ENCODE measurements at regions not wholly inside any gene's neighbourhood (a gene's known extent, or its start where the extent isn't known, plus 50 kb on each side); places are given as distances from the start of the nearest gene placed in this dataset.

DNA sequence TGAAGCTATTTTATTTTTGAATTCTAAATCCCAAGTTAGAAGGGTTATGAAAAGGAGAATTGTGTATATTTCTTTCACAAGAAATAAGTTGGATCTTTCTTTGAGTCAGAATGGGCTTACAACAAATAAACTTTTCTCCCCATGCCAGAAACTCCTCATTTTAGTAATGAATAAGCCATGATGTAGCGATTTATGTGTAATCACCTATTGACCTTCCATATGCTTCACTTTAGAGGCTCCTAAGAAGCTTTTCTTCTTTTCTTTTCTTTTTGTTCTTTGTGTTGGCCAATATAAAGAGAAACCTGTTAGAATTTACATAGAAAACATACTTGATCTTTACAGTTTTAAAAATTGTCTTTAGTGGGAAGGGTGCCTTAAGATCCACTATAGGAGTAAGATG, 370.2 kb downstream of the UTRN start:
- TF ChIP-seq, protein P1, sequence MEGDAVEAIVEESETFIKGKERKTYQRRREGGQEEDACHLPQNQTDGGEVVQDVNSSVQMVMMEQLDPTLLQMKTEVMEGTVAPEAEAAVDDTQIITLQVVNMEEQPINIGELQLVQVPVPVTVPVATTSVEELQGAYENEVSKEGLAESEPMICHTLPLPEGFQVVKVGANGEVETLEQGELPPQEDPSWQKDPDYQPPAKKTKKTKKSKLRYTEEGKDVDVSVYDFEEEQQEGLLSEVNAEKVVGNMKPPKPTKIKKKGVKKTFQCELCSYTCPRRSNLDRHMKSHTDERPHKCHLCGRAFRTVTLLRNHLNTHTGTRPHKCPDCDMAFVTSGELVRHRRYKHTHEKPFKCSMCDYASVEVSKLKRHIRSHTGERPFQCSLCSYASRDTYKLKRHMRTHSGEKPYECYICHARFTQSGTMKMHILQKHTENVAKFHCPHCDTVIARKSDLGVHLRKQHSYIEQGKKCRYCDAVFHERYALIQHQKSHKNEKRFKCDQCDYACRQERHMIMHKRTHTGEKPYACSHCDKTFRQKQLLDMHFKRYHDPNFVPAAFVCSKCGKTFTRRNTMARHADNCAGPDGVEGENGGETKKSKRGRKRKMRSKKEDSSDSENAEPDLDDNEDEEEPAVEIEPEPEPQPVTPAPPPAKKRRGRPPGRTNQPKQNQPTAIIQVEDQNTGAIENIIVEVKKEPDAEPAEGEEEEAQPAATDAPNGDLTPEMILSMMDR (IDR thresholded peaks at IDR 0.05) = no peak
- TF ChIP-seq, protein P2, sequence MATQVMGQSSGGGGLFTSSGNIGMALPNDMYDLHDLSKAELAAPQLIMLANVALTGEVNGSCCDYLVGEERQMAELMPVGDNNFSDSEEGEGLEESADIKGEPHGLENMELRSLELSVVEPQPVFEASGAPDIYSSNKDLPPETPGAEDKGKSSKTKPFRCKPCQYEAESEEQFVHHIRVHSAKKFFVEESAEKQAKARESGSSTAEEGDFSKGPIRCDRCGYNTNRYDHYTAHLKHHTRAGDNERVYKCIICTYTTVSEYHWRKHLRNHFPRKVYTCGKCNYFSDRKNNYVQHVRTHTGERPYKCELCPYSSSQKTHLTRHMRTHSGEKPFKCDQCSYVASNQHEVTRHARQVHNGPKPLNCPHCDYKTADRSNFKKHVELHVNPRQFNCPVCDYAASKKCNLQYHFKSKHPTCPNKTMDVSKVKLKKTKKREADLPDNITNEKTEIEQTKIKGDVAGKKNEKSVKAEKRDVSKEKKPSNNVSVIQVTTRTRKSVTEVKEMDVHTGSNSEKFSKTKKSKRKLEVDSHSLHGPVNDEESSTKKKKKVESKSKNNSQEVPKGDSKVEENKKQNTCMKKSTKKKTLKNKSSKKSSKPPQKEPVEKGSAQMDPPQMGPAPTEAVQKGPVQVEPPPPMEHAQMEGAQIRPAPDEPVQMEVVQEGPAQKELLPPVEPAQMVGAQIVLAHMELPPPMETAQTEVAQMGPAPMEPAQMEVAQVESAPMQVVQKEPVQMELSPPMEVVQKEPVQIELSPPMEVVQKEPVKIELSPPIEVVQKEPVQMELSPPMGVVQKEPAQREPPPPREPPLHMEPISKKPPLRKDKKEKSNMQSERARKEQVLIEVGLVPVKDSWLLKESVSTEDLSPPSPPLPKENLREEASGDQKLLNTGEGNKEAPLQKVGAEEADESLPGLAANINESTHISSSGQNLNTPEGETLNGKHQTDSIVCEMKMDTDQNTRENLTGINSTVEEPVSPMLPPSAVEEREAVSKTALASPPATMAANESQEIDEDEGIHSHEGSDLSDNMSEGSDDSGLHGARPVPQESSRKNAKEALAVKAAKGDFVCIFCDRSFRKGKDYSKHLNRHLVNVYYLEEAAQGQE (IDR thresholded peaks at IDR 0.05; ENCODE audit: insufficient read depth in 1 of 2, low read depth in 2 of 2, low read length in 1 of 2) = no peak
- TF ChIP-seq TCF7L2 (IDR thresholded peaks at IDR 0.05; ENCODE audit: low read depth, low read length) = no peak
- no peak for TF ChIP-seq POLR2AphosphoS5 (IDR thresholded peaks at IDR 0.05; ENCODE audit: low read depth, low read length)
